Posterior vena cava (tissue), 2 donors: ENCODE measurements at regions not wholly inside any gene's neighbourhood (a gene's known extent, or its start where the extent isn't known, plus 50 kb on each side); places are given as distances from the start of the nearest gene placed in this dataset.

ENCODE experiments used
- DNase-seq: peaks from one replicate; pipeline ENCODE4 v3.0.0-alpha.2; 2020; ENCODE audit warnings: low spot score
- intact Hi-C, 2 donors: fragments of 100-400 bp; cut with DNase I; formaldehyde crosslinking; loops; one replicate each; pipeline versions ENCODE4 v1.14.1 to v1.14.2; 2022 to 2023
- donor health status: DM: yes; HTN: yes; CAD: no.
- donor health status: DM: yes; HTN: yes; CAD: no.

DNA sequence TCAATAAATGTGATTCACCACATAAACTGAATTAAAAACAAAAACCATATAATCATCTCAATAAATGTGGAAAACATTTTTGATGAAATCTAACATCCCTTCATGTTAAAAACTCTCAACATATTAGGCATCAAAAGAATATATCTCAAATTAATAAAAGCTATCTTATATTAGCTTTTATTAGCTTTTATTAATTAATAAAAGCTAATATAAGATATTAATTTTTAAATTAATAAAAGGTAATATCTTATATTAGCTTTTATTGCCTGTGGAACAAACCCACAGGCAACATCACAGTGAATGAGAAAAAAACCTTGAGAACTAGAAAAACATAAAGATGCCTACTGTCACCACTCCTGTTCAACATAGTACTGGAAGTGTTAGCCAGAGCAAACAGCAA lies 338.9 kb upstream of the GRIA1 start:
- DNase-seq, result no peak
- intact Hi-C loops, result no loop called here

GRCh38 chr5:153153086-153153485 lies 337.4 kb upstream of the GRIA1 start:
- intact Hi-C loops, result no loop called here
- DNase-seq, result no peak

- DNase-seq, result no peak
- intact Hi-C loops, result no loop called here
Observed at GRCh38 chr5:153157156-153157555, 333.3 kb upstream of the GRIA1 start.

DNA sequence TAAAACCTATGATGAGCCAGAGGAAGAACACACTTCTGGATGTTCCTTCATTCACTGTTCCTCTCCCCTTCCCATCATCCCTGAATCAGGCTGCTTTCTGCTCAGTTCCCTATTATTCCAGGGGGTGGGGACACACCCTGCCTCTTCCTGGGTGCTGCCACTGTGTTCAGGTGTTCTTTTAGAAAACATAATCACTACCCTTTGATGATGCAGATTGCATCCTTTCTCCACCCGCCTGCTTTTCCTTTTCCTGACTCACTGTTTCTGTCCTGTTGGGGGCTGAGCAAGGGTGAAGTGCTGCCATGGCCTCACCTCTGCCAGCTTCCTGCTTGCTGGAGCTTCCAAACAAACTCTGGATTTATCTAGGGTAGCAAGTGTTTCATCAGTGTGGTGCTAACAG lies 331.9 kb upstream of the GRIA1 start:
- intact Hi-C loops, result no loop called here
- no peak for DNase-seq

DNA sequence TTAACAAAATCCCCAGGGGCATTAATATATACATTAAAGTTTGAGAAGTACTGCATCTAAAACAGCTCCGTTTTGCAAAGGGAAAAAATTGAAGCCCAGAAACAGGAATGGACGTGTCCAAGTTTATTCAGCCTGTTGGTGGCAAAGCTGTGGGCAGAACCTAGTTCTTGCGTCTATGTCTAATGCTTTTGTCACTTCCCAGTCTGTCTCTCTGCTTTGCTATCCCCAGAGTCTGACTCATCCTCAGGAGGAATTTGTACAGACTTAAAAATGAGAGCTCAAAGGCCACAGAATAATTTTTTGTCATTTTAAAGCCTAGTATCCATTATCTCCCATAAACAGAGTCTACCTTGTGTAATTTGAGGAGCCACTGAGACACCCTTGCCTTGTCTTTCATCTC lies 330.9 kb upstream of the GRIA1 start:
- intact Hi-C loops, result no loop called here
- DNase-seq, result no peak

DNA sequence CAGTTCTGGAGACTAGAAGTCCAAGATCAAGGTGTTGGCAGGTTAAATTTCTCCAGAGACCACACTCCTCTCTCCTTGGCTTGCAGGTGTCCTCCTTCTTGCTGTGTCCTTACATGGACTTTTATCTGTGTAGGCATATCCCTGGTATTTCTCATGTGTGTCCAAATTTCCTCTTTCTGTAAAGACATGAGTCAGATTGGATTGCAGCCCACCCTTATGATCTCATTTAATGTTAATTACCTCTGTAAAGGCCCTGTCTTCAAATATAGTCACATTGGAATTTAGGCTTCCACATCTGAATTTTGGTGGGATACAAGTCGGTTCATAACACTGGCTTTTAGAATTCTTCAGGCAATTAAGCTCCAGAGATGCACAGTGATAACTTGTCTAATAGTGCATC lies 322.2 kb upstream of the GRIA1 start:
- intact Hi-C loops, result no loop called here
- no peak for DNase-seq

DNA sequence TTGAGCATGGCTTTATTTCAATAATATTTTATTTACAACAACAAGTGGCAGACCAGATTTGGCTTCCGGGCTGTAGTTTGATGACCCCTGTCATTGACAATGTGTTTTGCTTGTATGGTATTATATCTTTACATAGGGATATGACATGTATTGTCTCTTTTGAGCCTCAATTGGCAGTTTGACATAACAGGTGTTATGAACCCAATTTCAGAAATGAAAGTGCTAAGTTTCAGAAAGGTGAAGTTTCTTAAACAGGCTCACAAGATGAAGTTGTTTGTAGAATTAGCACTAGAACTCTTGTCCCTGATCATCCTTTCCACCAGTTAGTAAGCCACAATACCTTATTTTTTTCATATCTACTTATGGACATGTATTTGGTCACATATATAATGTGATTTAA lies 303.0 kb upstream of the GRIA1 start:
- intact Hi-C loops, result no loop called here
- DNase-seq, result no peak

GRCh38 chr5:153206361-153206760 lies 284.1 kb upstream of the GRIA1 start:
- no peak for DNase-seq
- intact Hi-C loops, result no loop called here

GRCh38 chr5:153209016-153209415 lies 281.5 kb upstream of the GRIA1 start:
- intact Hi-C loops, result no loop called here
- DNase-seq, result no peak

GRCh38 chr5:153209687-153210086 lies 280.8 kb upstream of the GRIA1 start:
- intact Hi-C loops, result no loop called here
- no peak for DNase-seq

- intact Hi-C loops, result no loop called here
- no peak for DNase-seq
Observed at GRCh38 chr5:153211076-153211475, 279.4 kb upstream of the GRIA1 start.

DNA sequence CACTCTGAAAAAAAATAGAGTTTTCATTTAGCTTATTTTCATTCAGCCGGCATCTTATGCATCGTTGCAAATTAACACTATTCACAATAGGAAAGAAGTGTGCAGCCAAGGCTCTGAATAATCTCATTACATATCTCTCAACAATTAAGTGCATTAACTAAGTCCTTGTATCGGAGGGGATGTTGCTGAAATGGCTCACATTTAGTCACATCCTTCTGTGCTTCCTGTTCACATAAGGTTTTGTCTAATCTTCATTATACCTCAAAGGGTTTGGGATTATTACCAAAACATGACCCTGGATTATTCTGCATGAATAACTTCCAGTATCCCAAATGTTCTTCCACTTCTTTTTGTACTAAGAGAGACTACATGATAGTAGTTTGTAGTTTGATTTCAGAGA lies 278.0 kb upstream of the GRIA1 start:
- intact Hi-C loops, result no loop called here
- no peak for DNase-seq

DNA sequence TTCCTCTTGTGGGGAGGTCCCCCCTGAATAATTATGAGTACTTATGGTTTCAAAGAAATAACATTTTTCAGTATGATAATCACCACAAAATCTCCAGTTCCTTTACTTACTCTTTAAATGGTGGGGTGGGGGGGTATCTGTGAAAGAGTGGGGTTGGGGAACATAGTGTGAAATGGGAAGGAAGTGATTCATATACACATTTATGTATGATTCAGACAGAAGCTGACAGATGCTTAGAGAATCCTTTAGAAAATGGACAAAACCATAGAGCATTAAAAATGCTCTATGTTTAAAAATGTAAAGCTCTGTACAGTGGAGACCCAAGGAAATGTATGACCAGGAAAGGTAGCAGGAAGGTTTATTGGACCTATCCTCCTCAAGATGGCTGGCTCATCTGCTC lies 267.5 kb upstream of the GRIA1 start:
- no peak for DNase-seq
- intact Hi-C loops, result no loop called here

- intact Hi-C loops, result no loop called here
- no peak for DNase-seq
Observed at GRCh38 chr5:153223376-153223775, 267.1 kb upstream of the GRIA1 start.

DNA sequence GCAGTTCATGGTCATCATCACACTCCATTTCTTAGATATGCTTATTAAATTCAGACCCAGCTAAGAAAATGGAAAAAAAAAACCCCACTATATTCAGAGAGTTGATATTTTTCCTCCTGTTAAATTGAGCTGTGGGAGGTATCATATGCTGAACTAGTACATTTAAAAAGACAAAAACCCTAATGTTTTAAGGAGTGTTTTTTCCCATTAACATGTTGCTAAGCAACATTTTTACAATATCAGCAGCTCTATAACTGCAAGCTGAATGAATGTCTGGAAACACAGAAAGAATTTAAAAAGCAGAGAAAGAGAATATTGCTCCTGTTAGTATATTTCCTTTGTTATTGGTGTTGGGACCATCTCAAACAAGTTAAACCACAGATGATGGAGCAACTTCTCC lies 265.8 kb upstream of the GRIA1 start:
- DNase-seq, result no peak
- intact Hi-C loops, result no loop called here

- DNase-seq, result no peak
- intact Hi-C loops, result no loop called here
Observed at GRCh38 chr5:153233933-153234332, 256.5 kb upstream of the GRIA1 start.

GRCh38 chr5:153236319-153236718 lies 254.2 kb upstream of the GRIA1 start:
- intact Hi-C loops, result no loop called here

GRCh38 chr5:153237671-153238332 lies 252.7 kb upstream of the GRIA1 start:
- no peak for DNase-seq
- intact Hi-C loops, result no loop called here

More at GRCh38 chr5:153236319-153236718, 254.2 kb upstream of the GRIA1 start:
- DNase-seq, result no peak

DNA sequence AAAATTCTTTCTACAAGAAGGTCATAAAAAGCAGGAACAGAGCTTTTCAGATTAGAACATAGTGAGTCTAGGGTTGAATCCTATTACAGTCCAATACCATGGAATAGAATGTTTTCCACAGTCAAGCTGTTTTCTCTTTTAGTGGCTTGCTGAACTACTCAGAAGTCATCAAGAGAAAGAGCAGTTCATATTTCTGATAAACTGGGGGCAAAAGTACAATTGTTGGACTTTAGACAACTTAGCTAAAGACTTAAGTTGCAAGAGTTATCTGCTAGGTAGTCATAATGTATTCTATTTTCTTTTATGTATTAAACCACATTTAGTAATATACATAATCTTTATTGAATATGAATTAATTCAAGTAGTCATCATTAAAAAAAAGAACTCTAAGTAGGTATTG lies 233.1 kb upstream of the GRIA1 start:
- intact Hi-C loops, result no loop called here
- DNase-seq, result no peak

DNA sequence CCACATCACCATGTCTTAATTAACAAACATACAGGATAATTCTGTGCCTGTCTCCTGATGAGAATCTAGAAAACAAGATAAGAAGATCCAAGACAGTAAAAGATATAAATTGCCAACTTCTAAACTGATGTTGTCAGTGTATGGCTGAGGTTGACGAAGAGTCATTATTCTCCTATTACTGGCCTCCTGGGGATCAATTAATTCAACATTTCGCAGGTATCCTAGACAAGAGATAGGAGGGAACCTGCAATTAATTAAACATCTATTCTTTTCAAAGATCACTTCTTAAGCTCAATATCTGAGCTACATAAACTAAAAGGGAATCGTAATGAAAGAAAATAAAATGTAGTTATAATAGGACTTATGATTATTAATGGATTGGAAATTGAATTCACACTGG lies 232.0 kb upstream of the GRIA1 start:
- DNase-seq, result no peak
- intact Hi-C loops, result no loop called here

GRCh38 chr5:153267506-153267905 lies 223.0 kb upstream of the GRIA1 start:
- DNase-seq, result no peak
- intact Hi-C loops, result no loop called here

GRCh38 chr5:153275695-153276094 lies 214.8 kb upstream of the GRIA1 start:
- intact Hi-C loops, result no loop called here
- DNase-seq, result no peak
